HG03135 (cell line): ENCODE measurements at regions not wholly inside any gene's neighbourhood (a gene's known extent, or its start where the extent isn't known, plus 50 kb on each side); places are given as distances from the start of the nearest gene placed in this dataset.

Experiments
- ATAC-seq: cut with Tn5 transposase; IDR thresholded peaks from one replicate; pipeline ENCODE4 v1.9.1; 2021; ENCODE audit warnings: mild to moderate bottlenecking, moderate library complexity; ENCODE audit not compliant: unreplicated experiment

- no peak for ATAC-seq
These were observed 155.9 kb downstream of the BARHL2 start for GRCh38 chr1:90561103-90561783.

GRCh38 chr1:90558754-90559378, 158.2 kb downstream of the BARHL2 start:
- ATAC-seq: no peak

- no peak for ATAC-seq
These were observed 159.0 kb downstream of the BARHL2 start for GRCh38 chr1:90558126-90558525.

GRCh38 chr1:90557706-90558105, 159.4 kb downstream of the BARHL2 start:
- ATAC-seq: no peak

GRCh38 chr1:90550626-90551406, 166.3 kb downstream of the BARHL2 start:
- no peak for ATAC-seq

- no peak for ATAC-seq
These were observed 172.7 kb downstream of the BARHL2 start for GRCh38 chr1:90544356-90544755.

- ATAC-seq: no peak
These were observed 179.3 kb downstream of the BARHL2 start for GRCh38 chr1:90537606-90538362.

- no peak for ATAC-seq
These were observed 182.3 kb downstream of the BARHL2 start for GRCh38 chr1:90534663-90535295.

GRCh38 chr1:90534116-90534515, 183.0 kb downstream of the BARHL2 start:
- ATAC-seq: no peak

GRCh38 chr1:90526954-90527353, 190.1 kb downstream of the BARHL2 start:
- ATAC-seq: no peak

- no peak for ATAC-seq
These were observed 194.7 kb downstream of the BARHL2 start for GRCh38 chr1:90522432-90522831.

- ATAC-seq: no peak
These were observed 203.1 kb downstream of the BARHL2 start for GRCh38 chr1:90513956-90514355.

GRCh38 chr1:90512441-90512840, 204.7 kb downstream of the BARHL2 start:
- ATAC-seq: no peak

- no peak for ATAC-seq
These were observed 207.0 kb downstream of the BARHL2 start for GRCh38 chr1:90510143-90510542.

GRCh38 chr1:90509225-90510048, 207.7 kb downstream of the BARHL2 start:
- ATAC-seq: no peak

- ATAC-seq: no peak
These were observed 208.5 kb downstream of the BARHL2 start for GRCh38 chr1:90508376-90509167.

GRCh38 chr1:90507173-90507572, 209.9 kb downstream of the BARHL2 start:
- ATAC-seq: no peak

GRCh38 chr1:90505806-90506205, 211.3 kb downstream of the BARHL2 start:
- no peak for ATAC-seq

GRCh38 chr1:90504509-90504908, 212.6 kb downstream of the BARHL2 start:
- ATAC-seq: no peak
